Adipocyte (in vitro differentiated cells): ENCODE measurements at regions not wholly inside any gene's neighbourhood (a gene's known extent, or its start where the extent isn't known, plus 50 kb on each side); places are given as distances from the start of the nearest gene placed in this dataset.

Experiments used
- DNase-seq: peaks from one replicate; pipeline ENCODE4 v3.0.0-alpha.2; 2015; ENCODE audit warnings: low read depth
- H3K27me3 ChIP-seq: replicated peaks from 2 replicates; pipeline ENCODE4 v1.7.0; 2013; ENCODE audit warnings: mild to moderate bottlenecking, low read length, moderate library complexity; ENCODE audit not compliant: control insufficient read depth, insufficient read depth
- H3K36me3 ChIP-seq: 2 replicates; pipeline ENCODE4 v1.7.0; 2013; ENCODE audit warnings: low read length, mild to moderate bottlenecking, moderate library complexity; ENCODE audit not compliant: control insufficient read depth, insufficient read depth, severe bottlenecking
- H3K4me1 ChIP-seq: 2 replicates; pipeline ENCODE4 v1.7.0; 2013; ENCODE audit warnings: mild to moderate bottlenecking, low read length, moderate library complexity; ENCODE audit not compliant: control insufficient read depth, insufficient read depth
- H3K4me3 ChIP-seq: 2 replicates; pipeline ENCODE4 v1.7.0; 2013; ENCODE audit warnings: mild to moderate bottlenecking, low read length, moderate library complexity
- H3K9ac ChIP-seq: 2 replicates; pipeline ENCODE4 v1.7.0; 2013; ENCODE audit warnings: mild to moderate bottlenecking, low read length, moderate library complexity
- H3K9me3 ChIP-seq: 2 replicates; pipeline ENCODE4 v1.7.0; 2013; ENCODE audit warnings: mild to moderate bottlenecking, low read length, moderate library complexity; ENCODE audit not compliant: control insufficient read depth

DNA sequence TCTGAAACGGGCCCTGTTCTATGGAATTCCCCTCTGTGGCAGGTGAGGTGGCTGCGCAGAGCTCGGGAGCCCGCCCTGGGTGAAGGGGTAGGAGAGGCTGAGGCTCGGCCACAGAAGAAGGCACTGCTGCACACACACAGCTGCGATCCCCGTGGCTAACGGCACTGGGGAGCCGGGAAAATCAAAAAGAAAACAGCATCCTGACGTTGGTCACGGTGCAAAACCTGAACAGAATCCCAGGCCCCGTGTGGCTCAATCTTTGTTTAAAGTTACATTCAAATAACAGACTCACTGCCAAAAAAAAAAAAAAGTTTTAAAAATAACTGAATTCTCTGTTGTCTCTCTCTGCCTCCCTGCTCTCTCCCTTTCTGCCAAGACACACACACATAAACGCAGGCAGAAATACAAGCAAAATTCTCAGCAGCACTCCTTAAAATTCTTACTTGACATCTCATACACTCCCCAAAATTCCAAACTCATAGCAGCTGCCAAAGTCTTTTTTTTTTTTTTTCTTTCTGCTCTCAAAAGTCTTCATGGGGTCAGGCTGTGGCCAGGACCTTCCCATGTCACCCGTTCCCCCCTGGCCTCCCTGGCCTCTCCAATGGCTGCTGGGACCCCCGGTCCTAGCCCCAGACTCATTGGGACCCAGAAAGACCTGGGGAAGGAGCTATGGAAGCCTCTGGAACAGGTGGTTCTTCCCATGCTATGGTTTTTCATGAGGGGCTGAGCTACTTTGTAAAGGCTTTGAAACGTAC is 248.8 kb downstream of the TTLL2 start:
- Histone ChIP-seq H3K36me3 (no peaks in the 10 kb centered on the region), H3K9ac (no peak overlapping the region), H3K4me1 (no peaks in the 10 kb centered on the region), H3K4me3 (no peak overlapping the region), H3K9me3 (no peaks in the 10 kb centered on the region), H3K27me3 (peaks cover 24% of the 10 kb centered on the region)
- DNase-seq, result no peak

- Histone ChIP-seq H3K36me3 (no peaks in the 10 kb centered on the region), H3K4me3 (peak overlapping the region; percentile 47), H3K9me3 (no peaks in the 10 kb centered on the region), H3K9ac (no peak overlapping the region), H3K4me1 (no peaks in the 10 kb centered on the region), H3K27me3 (peaks cover 21% of the 10 kb centered on the region)
- no peak for DNase-seq
Measured at GRCh38 chr6:167574431-167575151, 249.7 kb downstream of the TTLL2 start.

DNA sequence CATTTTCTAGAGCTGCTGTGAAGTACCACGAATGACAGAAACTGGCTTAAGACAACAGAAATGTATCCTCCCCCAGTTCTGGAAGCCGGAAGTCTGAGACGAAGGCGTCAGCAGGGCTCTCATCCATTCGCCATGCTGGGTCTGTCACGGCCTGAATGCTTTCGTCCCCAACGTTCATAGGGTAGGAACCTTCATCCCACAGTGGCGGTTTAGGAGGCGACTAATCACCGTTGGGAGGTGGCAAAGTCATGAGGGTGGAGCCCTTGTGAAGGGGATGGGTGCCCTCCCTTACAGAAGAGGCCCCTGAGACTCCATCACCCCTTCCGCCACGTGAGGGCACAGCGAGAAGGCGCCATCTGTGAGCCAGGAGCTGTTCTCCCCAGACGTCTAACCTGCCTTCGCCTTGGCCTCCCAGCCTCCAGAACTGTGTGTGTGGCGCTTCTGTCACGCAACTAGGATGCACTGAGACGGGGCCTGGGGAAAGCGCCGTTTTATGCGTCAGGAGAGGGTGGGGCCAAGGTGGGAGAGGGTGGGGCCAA is 250.3 kb downstream of the TTLL2 start:
- no peaks in the 10 kb centered on the region for H3K9me3 ChIP-seq
- DNase-seq, result no peak
- no peaks in the 10 kb centered on the region for H3K36me3 ChIP-seq
- H3K27me3 ChIP-seq, result peaks cover 16% of the 10 kb centered on the region
- H3K9ac ChIP-seq, result no peak overlapping the region
- H3K4me3 ChIP-seq, result peak overlapping the region; percentile 47
- H3K4me1 ChIP-seq, result no peaks in the 10 kb centered on the region

GRCh38 chr6:167576050-167576741 is 250.5 kb upstream of the AFDN start:
- H3K4me1 ChIP-seq, result no peaks in the 10 kb centered on the region
- no peaks in the 10 kb centered on the region for H3K36me3 ChIP-seq
- H3K9me3 ChIP-seq, result no peaks in the 10 kb centered on the region
- H3K27me3 ChIP-seq, result peaks cover 16% of the 10 kb centered on the region
- no peak overlapping the region for H3K9ac ChIP-seq
- H3K4me3 ChIP-seq, result no peak overlapping the region
- no peak for DNase-seq

DNA sequence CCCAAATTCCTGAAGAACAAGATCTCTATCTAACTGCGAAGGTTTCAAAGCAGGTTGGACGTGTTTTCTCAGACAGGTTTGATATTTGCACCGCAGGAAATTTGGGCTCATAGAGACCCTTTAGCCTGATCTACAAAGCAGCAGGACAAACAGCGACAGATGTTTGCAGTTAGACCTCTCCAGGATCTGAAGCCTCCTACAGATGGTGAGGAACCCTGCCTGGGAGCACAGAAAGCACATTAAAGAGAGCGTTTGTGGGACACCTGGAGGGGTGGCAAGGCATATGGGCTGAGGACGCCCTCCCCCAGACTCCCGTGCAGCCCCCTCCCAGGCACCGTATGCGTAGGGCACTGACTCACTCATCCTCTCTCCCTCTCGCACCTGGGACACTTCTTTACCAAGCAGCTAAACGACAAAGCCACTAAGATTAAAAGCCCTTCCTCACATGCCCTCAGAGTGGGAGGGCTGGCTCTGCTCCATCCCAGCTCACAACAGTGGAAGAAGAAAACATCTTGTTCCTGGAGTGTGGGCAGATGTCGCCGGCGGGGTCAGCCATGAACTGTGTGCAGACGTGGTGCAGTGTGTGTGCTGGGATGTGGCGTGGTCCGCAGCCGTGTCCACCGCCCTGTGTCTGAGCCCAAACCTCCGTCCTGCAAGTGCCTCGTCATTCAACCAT is 249.7 kb upstream of the AFDN start:
- Histone ChIP-seq H3K36me3 (no peaks in the 10 kb centered on the region), H3K9me3 (no peaks in the 10 kb centered on the region), H3K4me3 (no peak overlapping the region), H3K4me1 (no peaks in the 10 kb centered on the region), H3K27me3 (peaks cover 9% of the 10 kb centered on the region), H3K9ac (no peak overlapping the region)
- no peak for DNase-seq

- no peaks in the 10 kb centered on the region for H3K36me3 ChIP-seq
- H3K27me3 ChIP-seq, result peaks cover 2% of the 10 kb centered on the region
- H3K9me3 ChIP-seq, result peaks cover 6% of the 10 kb centered on the region
- no peak overlapping the region for H3K9ac ChIP-seq
- H3K4me1 ChIP-seq, result no peaks in the 10 kb centered on the region
- DNase-seq, result no peak
- no peak overlapping the region for H3K4me3 ChIP-seq
Measured at GRCh38 chr6:167577891-167578361, 248.8 kb upstream of the AFDN start.

GRCh38 chr6:167578371-167578901 is 248.3 kb upstream of the AFDN start:
- no peaks in the 10 kb centered on the region for H3K27me3 ChIP-seq
- no peak for DNase-seq
- no peak overlapping the region for H3K9ac ChIP-seq
- H3K4me1 ChIP-seq, result no peaks in the 10 kb centered on the region
- H3K4me3 ChIP-seq, result no peak overlapping the region
- peaks cover 11% of the 10 kb centered on the region for H3K9me3 ChIP-seq
- H3K36me3 ChIP-seq, result no peaks in the 10 kb centered on the region

- Histone ChIP-seq H3K27me3 (no peaks in the 10 kb centered on the region), H3K9me3 (peaks cover 21% of the 10 kb centered on the region), H3K36me3 (no peaks in the 10 kb centered on the region), H3K9ac (no peak overlapping the region), H3K4me1 (no peaks in the 10 kb centered on the region), H3K4me3 (no peak overlapping the region)
- no peak for DNase-seq
Measured at GRCh38 chr6:167579806-167580618, 246.7 kb upstream of the AFDN start.

DNA sequence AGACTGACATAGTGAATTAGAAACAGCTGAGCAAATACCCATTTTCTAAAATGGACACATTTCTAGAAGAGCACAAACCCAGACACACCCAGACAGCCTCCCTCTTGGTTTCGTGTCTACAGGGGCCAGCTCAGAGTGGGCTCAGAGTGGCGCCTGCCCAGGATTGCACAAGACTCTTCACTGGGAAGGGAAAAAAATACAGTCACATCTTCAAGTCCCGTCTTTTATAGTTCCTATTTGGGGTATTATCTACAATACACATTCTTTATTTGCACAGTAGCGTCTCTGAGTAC is 246.1 kb upstream of the AFDN start:
- no peaks in the 10 kb centered on the region for H3K27me3 ChIP-seq
- H3K4me1 ChIP-seq, result no peaks in the 10 kb centered on the region
- H3K36me3 ChIP-seq, result no peaks in the 10 kb centered on the region
- no peak overlapping the region for H3K9ac ChIP-seq
- H3K9me3 ChIP-seq, result peaks cover 27% of the 10 kb centered on the region
- no peak for DNase-seq
- H3K4me3 ChIP-seq, result no peak overlapping the region

- no peak for DNase-seq
Measured at GRCh38 chr6:167581637-167582036, 245.1 kb upstream of the AFDN start.

More at GRCh38 chr6:167581637-167582036, 245.1 kb upstream of the AFDN start:
- Histone ChIP-seq H3K27me3 (no peaks in the 10 kb centered on the region), H3K9me3 (peaks cover 36% of the 10 kb centered on the region), H3K4me3 (no peak overlapping the region), H3K4me1 (no peaks in the 10 kb centered on the region), H3K36me3 (no peaks in the 10 kb centered on the region), H3K9ac (no peak overlapping the region)
